ENCODE measurements at regions not wholly inside any gene's neighbourhood (a gene's known extent, or its start where the extent isn't known, plus 50 kb on each side); places are given as distances from the start of the nearest gene placed in this dataset.

DNA sequence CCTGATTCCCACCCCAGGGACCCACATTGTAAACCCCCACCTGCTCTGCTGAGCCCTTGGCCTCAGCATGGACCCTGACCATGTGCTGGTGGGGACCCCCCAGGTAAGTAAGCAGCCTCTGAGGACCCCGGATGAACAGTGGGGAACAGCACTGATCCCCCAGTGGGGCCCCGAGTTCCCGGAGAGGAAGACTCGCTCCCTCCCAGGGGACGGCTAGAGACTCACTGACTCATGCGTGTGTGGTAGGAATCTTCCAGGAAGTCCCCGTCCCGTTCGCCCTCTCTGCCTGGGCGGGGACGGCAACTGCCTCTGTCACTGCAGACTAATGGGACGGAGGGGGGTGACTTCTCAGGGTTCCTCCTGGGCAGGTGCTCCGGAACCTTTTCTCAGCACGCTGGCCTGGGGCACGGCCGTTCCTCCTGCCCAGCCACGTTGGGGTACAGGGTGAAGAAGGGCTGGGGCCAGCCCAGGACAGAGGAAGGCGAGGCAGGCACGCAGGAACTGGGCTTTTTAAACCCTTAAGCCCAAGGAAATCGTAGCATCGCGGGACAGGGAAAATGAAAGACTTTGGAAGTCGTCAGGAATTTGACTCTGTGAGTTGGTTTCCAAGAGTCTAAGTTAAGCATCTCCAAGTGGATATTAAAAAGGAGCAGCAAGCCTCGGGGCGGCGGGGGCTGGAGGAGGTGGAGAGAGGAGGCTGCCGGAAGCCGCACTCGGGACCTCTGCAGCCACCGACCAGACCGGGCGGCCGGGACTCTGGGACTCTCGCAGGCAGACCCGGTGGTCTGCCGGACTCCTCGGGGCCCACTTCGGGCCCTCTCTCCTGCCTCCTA is 178.7 kb downstream of the SEC14L1 start (continued):
- TF ChIP-seq SIN3A (IDR thresholded peaks at IDR 0.05; ENCODE audit: borderline replicate concordance in 2 of 2, control insufficient read depth in 1 of 2, low read depth in 2 of 2, low read length in 2 of 2) (peak in 1 of 2 experiments; percentile 74; a peak in 1 of 4 replicates), ZNF778 (CRISPR knock-in tag; IDR thresholded peaks at IDR 0.05) (no peak), MAZ (CRISPR knock-in tag; conservative IDR thresholded peaks at IDR 0.05 in 1 of 2, IDR thresholded peaks at IDR 0.05 in 1 of 2) (peak; percentile 61 to 92), LEF1 (IDR thresholded peaks at IDR 0.05) (no peak), HCFC1 (IDR thresholded peaks at IDR 0.05; ENCODE audit: low read depth, low read length) (no peak), PHB (CRISPR knock-in tag; IDR thresholded peaks at IDR 0.05) (no peak), NCOA1 (IDR thresholded peaks at IDR 0.05; ENCODE audit: low read depth) (peak; percentile 40; the same call in 1 of the 2 replicates), DPF2 (IDR thresholded peaks at IDR 0.05) (peak; percentile 67; the same call in 1 of the 2 replicates), ZNF444 (CRISPR knock-in tag; IDR thresholded peaks at IDR 0.05) (no peak), ZNF253 (CRISPR knock-in tag; conservative IDR thresholded peaks at IDR 0.05) (no peak), SRF (CRISPR knock-in tag; IDR thresholded peaks at IDR 0.05) (peak in 1 of 2 experiments; percentile 60; a peak in 1 of 4 replicates), TAF9B (IDR thresholded peaks at IDR 0.05; ENCODE audit: partially characterized antibody) (peak; percentile 80), CCAR2 (IDR thresholded peaks at IDR 0.05; ENCODE audit: low read depth, low read length) (no peak)
- TF ChIP-seq, protein P1, sequence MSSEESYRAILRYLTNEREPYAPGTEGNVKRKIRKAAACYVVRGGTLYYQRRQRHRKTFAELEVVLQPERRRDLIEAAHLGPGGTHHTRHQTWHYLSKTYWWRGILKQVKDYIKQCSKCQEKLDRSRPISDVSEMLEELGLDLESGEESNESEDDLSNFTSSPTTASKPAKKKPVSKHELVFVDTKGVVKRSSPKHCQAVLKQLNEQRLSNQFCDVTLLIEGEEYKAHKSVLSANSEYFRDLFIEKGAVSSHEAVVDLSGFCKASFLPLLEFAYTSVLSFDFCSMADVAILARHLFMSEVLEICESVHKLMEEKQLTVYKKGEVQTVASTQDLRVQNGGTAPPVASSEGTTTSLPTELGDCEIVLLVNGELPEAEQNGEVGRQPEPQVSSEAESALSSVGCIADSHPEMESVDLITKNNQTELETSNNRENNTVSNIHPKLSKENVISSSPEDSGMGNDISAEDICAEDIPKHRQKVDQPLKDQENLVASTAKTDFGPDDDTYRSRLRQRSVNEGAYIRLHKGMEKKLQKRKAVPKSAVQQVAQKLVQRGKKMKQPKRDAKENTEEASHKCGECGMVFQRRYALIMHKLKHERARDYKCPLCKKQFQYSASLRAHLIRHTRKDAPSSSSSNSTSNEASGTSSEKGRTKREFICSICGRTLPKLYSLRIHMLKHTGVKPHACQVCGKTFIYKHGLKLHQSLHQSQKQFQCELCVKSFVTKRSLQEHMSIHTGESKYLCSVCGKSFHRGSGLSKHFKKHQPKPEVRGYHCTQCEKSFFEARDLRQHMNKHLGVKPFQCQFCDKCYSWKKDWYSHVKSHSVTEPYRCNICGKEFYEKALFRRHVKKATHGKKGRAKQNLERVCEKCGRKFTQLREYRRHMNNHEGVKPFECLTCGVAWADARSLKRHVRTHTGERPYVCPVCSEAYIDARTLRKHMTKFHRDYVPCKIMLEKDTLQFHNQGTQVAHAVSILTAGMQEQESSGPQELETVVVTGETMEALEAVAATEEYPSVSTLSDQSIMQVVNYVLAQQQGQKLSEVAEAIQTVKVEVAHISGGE (CRISPR knock-in tag; IDR thresholded peaks at IDR 0.05): peak in 1 of 3 experiments; percentile 79; a peak in 2 of 6 replicates
- TF ChIP-seq, protein P2, sequence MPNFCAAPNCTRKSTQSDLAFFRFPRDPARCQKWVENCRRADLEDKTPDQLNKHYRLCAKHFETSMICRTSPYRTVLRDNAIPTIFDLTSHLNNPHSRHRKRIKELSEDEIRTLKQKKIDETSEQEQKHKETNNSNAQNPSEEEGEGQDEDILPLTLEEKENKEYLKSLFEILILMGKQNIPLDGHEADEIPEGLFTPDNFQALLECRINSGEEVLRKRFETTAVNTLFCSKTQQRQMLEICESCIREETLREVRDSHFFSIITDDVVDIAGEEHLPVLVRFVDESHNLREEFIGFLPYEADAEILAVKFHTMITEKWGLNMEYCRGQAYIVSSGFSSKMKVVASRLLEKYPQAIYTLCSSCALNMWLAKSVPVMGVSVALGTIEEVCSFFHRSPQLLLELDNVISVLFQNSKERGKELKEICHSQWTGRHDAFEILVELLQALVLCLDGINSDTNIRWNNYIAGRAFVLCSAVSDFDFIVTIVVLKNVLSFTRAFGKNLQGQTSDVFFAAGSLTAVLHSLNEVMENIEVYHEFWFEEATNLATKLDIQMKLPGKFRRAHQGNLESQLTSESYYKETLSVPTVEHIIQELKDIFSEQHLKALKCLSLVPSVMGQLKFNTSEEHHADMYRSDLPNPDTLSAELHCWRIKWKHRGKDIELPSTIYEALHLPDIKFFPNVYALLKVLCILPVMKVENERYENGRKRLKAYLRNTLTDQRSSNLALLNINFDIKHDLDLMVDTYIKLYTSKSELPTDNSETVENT (CRISPR knock-in tag; IDR thresholded peaks at IDR 0.05): peak; percentile 68
- TF ChIP-seq, protein P3, sequence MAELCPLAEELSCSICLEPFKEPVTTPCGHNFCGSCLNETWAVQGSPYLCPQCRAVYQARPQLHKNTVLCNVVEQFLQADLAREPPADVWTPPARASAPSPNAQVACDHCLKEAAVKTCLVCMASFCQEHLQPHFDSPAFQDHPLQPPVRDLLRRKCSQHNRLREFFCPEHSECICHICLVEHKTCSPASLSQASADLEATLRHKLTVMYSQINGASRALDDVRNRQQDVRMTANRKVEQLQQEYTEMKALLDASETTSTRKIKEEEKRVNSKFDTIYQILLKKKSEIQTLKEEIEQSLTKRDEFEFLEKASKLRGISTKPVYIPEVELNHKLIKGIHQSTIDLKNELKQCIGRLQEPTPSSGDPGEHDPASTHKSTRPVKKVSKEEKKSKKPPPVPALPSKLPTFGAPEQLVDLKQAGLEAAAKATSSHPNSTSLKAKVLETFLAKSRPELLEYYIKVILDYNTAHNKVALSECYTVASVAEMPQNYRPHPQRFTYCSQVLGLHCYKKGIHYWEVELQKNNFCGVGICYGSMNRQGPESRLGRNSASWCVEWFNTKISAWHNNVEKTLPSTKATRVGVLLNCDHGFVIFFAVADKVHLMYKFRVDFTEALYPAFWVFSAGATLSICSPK (IDR thresholded peaks at IDR 0.05; ENCODE audit: borderline replicate concordance): no peak
- TF ChIP-seq, protein P4, sequence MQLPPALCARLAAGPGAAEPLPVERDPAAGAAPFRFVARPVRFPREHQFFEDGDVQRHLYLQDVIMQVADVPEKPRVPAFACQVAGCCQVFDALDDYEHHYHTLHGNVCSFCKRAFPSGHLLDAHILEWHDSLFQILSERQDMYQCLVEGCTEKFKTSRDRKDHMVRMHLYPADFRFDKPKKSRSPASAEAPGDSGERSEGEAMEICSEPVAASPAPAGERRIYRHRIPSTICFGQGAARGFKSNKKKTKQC (CRISPR knock-in tag; IDR thresholded peaks at IDR 0.05): no peak
- TF ChIP-seq, protein P5, sequence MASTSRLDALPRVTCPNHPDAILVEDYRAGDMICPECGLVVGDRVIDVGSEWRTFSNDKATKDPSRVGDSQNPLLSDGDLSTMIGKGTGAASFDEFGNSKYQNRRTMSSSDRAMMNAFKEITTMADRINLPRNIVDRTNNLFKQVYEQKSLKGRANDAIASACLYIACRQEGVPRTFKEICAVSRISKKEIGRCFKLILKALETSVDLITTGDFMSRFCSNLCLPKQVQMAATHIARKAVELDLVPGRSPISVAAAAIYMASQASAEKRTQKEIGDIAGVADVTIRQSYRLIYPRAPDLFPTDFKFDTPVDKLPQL (IDR thresholded peaks at IDR 0.05; ENCODE audit: extremely low read depth, insufficient read length): peak; percentile 33
